ENCODE measurements at regions not wholly inside any gene's neighbourhood (a gene's known extent, or its start where the extent isn't known, plus 50 kb on each side); places are given as distances from the start of the nearest gene placed in this dataset.
"Not testable (repeated sequence)": the region's sequence is repeated elsewhere in the genome, so short reads cannot be mapped to it uniquely, and the experiment has no call there.

DNA sequence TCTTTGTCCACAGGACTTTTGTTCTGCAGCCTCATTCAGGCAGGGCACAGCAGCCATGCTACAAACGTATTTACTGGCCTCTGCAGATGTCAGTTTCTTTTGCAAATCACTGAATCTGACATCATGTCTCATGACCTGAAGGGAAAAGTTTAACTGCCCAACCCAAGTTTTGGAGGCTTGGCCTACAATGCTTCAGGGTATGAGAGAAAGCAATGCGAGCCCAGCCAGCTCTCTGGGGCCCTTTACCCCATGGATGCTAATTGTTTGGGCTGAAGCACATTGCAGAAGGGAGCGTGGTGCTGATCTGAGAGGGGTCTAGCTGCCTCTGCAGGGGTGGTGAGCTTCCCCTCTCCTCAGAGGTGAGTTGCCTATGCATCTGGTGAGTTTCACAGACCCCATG lies 179.9 kb upstream of the CXCL12 start:
- DNase-seq (ENCODE audit: low spot score), result no peak

DNA sequence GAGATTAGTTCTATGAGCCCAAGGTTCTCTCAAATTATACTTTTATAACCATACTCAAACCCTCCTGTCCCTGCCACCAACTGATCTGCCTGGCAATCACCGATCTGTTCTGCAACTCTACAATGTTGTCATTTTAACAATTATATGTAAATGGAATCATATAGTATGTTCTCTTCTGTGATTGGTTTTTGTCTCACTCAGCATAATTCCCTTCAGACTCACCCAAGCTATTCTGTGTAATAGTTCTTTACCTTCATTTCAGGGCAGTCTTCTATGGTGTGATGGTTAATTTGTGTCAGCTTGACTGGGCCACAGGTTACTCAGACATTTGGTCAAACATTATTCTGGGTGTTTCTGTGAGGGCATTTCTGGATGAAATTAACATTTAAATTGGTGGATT lies 181.9 kb upstream of the CXCL12 start:
- DNase-seq (ENCODE audit: low spot score), result no peak

GRCh38 chr10:44567471-44567870 lies 182.6 kb upstream of the CXCL12 start:
- no peak for DNase-seq (ENCODE audit: low spot score)

GRCh38 chr10:44569193-44570091 lies 184.5 kb upstream of the CXCL12 start:
- DNase-seq (ENCODE audit: low spot score), result no peak

DNA sequence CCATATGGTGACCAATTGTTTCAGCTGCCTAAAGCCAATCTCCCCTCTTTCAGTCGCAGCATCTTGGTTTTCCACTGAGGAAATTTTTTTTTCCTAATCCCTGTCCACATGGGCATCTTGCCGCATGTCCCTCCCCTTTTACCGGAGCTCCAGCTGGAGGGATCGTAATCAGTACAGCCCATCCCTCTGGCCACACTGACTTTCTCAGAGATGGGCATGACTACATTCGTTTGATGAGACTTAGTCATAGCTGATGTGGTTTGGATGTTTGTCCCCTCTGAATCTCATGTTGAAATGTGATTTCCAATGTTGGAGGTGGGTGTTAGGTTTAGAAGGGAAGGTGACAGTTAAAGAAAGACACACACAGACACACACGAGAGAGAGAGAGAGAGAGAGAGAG lies 186.8 kb upstream of the CXCL12 start:
- DNase-seq (ENCODE audit: low spot score), result no peak

DNA sequence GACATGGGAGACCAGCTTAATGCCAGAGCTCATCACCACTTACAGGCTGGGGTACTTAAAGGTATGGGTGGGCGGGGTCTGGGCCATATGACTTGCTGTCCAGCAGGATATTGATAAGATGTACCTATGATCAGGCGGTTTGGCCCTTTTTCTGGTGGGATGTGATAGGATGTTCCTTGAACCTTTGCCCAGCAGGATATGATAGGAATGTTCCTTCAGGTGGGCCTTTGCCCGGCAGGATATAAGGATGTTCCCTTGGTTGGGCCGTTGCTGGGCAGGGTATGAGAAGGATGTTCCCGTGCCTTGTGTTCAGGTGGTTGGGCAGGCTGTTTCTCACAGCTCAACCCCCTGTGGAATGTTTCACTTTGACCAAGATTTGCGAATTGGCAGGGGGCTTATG lies 187.2 kb upstream of the CXCL12 start:
- no peak for DNase-seq (ENCODE audit: low spot score)

DNA sequence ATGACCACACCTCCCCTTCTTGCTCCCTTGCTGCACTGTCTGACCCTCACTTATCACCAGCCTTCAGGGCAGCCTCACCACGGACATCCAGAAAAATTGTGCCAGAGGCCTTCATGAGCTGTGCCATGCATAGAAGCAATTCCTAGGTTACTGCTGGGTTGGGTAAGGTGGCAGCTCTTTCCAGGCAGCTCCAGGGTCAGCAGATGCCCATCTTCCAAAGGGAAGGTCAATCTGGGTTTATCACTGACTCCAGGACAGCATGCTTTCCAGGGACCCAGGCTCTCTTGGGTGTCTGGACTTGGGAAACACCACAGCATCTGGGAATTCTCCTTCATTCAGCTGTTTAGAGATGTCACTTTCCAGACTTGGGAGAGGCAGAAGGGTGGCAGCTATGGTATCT lies 188.9 kb upstream of the CXCL12 start:
- no peak for DNase-seq (ENCODE audit: low spot score)

DNA sequence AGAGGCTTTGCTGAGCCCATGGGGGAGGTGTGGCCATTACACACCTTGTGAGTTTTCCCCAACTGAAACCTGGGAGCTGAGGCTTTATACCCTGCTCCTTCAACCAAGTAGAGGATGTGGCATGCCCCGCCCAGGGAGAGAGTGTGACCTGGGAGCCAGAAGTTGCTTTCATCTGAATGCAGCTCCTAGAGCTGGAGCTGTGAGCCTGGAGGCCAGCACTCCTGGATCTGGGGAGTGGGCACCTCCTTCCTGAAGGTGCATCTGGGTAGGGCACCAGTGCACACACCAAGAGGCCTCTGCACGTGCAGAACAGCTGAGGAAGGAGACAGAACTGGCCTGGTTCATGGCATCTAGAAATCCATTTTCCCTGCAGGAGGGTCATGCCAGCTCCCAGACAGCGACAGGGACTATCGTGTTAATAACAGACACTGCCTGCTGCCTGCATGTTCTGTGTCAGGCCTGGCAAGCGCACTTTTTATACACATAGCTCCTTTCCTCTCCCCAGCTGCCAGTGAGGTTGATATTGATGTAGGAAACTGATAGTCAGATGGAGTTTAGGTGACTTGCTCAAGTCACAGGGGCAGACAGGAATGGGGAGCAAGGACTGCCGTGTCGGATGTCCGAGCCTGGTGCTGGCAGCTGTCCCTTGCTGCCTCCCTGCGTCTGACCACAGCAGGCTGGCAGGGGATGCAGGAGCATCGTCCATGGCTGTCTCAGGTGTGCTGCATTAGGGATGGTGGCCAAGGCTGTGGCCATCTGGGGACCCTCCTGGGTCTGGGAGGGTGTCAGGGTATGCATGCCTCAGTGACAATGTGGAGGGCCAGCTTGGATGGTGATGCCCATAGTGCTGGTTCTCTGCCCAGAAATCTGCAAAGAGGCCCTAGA lies 189.9 kb upstream of the CXCL12 start:
- DNase-seq (ENCODE audit: low spot score), result no peak

- DNase-seq (ENCODE audit: low spot score), result no peak
These were observed 190.9 kb upstream of the CXCL12 start for GRCh38 chr10:44575601-44576380.

DNA sequence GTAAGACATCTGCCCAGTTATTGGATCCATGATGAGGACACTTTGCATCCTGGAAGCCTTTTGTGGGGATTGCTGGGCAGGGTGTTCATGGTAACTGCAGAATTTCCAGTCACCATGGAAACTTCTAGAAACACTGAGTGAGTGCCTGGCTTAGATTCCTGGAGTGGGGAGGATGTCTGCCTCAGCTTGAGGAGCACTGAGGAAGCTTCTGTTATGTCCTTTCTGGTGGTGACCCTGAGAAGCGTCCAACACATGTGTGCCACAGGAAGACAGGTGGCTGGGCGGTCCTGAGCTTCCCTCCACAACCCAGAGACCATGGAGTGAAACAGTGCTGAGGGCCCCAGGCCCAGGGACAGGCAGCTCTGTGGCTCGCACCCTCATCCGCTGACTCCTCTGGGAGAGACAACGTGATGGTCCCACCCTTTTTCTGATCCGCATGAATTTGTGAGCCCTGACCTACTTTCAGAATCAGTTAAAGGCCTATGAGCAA lies 191.8 kb upstream of the CXCL12 start:
- no peak for DNase-seq (ENCODE audit: low spot score)

DNA sequence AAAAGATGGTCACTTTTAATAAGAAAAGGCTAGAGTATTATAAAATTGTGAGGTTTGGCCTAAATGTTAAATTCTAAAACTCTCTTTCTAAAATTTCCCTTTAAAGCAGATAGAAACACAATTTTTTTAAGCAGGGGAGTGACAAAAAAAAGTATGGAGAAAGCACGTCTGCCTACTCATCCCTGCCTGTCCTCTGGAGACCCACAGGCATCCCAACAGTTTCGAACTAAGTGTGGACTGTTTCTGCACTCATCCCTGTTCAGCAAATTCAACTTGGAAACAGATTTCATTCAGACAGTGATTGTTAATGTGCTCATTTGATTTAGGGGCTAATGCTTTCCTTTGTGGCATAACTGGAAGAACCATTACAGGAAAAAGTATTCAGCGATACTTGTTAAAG lies 192.6 kb upstream of the CXCL12 start:
- DNase-seq (ENCODE audit: low spot score), result no peak

DNA sequence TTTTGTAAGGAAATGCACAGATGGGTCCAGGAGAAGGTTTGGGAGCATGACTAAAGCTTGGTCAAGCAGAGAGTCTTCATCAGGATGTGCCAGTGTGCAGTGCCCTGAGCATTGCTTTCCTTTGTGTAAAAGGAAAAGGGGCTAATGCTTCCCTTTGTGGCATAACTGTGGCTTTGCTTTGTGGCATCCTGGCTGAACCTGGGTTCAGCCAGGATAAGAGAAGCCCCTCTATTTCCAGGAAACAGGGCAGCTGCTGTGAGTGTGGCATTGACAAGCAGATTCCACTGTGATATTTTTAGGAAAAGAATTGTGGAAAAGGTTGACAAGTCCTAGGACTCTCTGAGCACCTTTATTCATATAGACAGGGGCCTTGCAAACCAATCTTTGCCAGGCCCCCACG lies 193.4 kb upstream of the CXCL12 start:
- DNase-seq (ENCODE audit: low spot score), result no peak

DNA sequence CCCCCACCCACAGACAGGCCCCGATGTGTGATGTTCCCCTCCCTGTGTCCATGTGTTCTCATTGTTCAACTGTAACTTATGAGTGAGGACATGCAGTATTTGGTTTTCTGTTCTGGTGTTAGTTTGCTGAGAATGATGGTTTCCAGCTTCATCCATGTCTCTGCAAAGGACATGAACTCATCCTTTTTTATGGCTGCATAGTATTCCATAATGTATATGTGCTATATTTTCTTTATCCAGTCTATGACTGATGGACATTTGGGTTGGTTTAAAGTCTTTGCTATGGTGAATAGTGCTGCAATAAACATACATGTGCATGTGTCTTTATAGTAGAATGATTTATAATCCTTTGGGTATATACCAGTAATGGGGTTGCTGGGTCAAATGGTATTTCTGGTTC lies 194.1 kb upstream of the CXCL12 start:
- DNase-seq (ENCODE audit: low spot score), result not testable (repeated sequence)

DNA sequence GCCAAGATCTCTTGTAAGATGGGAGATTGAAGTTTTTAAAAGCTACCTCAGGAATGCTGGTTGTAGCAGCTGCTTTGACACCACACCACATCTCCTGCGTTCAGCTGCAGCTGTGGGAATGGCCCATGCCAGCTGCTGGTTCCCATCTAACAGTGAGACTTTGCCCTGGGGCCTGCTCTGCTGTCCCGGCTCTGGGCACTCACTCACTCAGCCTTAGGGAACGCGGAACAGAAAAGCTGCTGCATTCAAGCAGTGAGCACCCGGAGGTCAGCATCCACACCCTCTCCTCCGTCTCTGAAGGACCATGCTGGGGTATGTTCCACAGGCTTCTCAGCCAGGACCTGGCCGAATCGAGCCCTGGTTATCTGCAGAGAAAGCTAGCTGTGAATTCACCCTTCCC lies 197.1 kb upstream of the CXCL12 start:
- no peak for DNase-seq (ENCODE audit: low spot score)

DNA sequence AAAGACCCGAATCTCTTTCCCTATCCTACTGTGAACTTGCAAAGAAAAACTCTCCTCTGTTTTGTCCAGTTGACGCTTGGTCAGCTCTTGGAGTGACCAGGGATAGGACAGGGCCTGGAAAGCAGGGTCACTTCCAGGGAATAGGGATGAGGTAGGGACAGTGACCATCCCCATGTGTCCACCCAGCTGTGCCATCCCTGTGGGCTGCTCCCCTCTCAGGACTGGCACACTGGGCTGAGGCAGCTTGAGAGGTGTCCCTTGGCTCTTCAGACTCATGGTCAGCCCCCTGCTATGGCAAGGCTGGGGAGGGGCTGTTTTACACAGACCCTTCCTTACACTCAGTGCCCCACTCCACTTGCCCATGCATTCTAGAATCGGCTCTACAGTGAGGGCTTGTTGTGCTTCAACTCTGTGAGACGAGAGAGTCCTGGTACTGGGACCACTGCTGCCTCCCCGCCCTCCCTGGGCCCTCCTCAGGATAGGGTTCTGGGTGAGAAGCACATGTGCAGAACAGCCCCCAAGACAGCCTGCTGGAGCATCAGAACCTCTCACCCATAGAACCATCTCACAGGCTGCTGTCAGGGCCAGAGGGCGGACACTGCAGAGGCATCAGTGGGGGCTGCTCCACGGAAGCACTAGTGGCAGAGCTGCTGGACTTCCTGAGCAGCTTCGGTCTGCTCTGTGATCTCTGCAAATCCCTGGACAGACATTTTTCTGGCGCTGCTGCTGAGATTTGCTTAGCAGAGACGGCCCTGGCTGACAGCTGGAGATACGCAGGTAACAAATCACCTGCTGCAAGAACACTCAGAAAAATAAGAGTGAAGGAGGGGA lies 202.8 kb upstream of the CXCL12 start:
- no peak for DNase-seq (ENCODE audit: low spot score)

GRCh38 chr10:44589181-44589943 lies 204.5 kb upstream of the CXCL12 start:
- no peak for DNase-seq (ENCODE audit: low spot score)

GRCh38 chr10:44589944-44590449 lies 205.1 kb upstream of the CXCL12 start:
- DNase-seq (ENCODE audit: low spot score), result no peak

- DNase-seq (ENCODE audit: low spot score), result no peak
These were observed 207.0 kb upstream of the CXCL12 start for GRCh38 chr10:44591911-44592310.

DNA sequence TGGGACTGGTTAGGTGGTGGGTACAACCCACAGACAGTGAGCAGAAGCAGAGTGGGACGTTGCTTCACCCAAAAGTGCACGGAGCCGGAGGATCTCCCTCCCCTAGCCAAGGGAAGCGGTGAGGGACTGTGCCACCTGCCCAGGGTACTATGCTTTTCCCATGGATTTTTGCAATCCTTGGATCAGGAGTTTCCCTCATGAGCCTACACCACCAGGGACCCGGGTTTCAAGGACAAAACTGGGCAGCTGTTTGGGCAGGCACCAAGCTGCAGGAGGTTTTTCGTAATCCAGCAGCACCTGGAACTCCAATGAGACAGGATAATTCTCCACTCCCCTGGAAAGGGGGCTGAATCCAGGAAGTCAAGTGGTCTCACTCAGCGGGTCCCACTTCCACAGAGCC lies 209.1 kb upstream of the CXCL12 start:
- DNase-seq (ENCODE audit: low spot score), result no peak

- DNase-seq (ENCODE audit: low spot score), result no peak
These were observed 222.2 kb upstream of the CXCL12 start for GRCh38 chr10:44607116-44607515.
